ENCODE measurements at regions not wholly inside any gene's neighbourhood (a gene's known extent, or its start where the extent isn't known, plus 50 kb on each side); places are given as distances from the start of the nearest gene placed in this dataset.

GRCh38 chr17:65406552-65406951 is 154.9 kb downstream of the AXIN2 start:
- TF ChIP-seq CTCF (optimal IDR thresholded peaks at IDR 0.05 in 1 of 3, IDR thresholded peaks at IDR 0.05 in 1 of 3, conservative IDR thresholded peaks at IDR 0.05 in 1 of 3; ENCODE audit: extremely low read depth in 1 of 3, insufficient read depth in 2 of 3, low read length in 3 of 3) (no peak), EZH2 (IDR thresholded peaks at IDR 0.05; ENCODE audit: low read length) (no peak)
